PC-3 (cell line): ENCODE measurements at regions not wholly inside any gene's neighbourhood (a gene's known extent, or its start where the extent isn't known, plus 50 kb on each side); places are given as distances from the start of the nearest gene placed in this dataset.

ENCODE experiments used
- ATAC-seq: fragments of 200-7000 bp; cut with Tn5 transposase; 2 replicates; pipeline ENCODE4 v1.9.1; 2020; ENCODE audit warnings: mild to moderate bottlenecking, moderate library complexity
- BruUV-seq: library from RNA; stranded (reverse); fragments of 400-500 nt; replicated peaks from 2 replicates; lab custom pipeline; 2021; lab: Mats Ljungman, UMichigan
- CTCF ChIA-PET: fragments of 300-600 bp; sonication (Branson Sonifier 250); formaldehyde crosslinking; loops from one replicate; lab custom pipeline; 2022; ENCODE audit warnings: antibody characterized with exemption; lab: Charles Lee
- POLR2A ChIA-PET: fragments of 300-600 bp; sonication (Branson Sonifier 250); formaldehyde crosslinking; loops from one replicate; lab custom pipeline; 2022; ENCODE audit warnings: antibody characterized with exemption; ENCODE audit not compliant: unreplicated experiment; lab: Charles Lee
- DNase-seq: peaks from one replicate; pipeline ENCODE4 v3.0.0-alpha.2; 2015
- H2AFZ ChIP-seq: fragments of 300-600 bp; sonication (generic); 2 replicates; pipeline ENCODE4 v1.6.0; 2016; ENCODE audit warnings: antibody characterized with exemption, low read length
- H3F3A ChIP-seq: fragments of 300-600 bp; sonication (generic); one replicate; pipeline ENCODE4 v1.6.0; 2017; ENCODE audit warnings: antibody characterized with exemption, low read length, control low read depth, mild to moderate bottlenecking; ENCODE audit not compliant: unreplicated experiment
- H3K27ac ChIP-seq: fragments of 300-600 bp; sonication (generic); 2 replicates; pipeline ENCODE4 v1.5.1; 2016; ENCODE audit warnings: mild to moderate bottlenecking, low read length
- H3K27me3 ChIP-seq: fragments of 300-600 bp; sonication (generic); 2 replicates; pipeline ENCODE4 v1.6.1; 2016; ENCODE audit warnings: low read length, mixed read lengths
- H3K36me3 ChIP-seq: fragments of 300-600 bp; sonication (generic); 2 replicates; pipeline ENCODE4 v1.6.1; 2016; ENCODE audit warnings: low read depth, mixed run types, low read length, mixed read lengths
- H3K4me1 ChIP-seq: fragments of 300-600 bp; sonication (generic); 2 replicates; pipeline ENCODE4 v1.5.1; 2016; ENCODE audit warnings: low read length; ENCODE audit not compliant: insufficient read depth
- H3K4me2 ChIP-seq: fragments of 300-600 bp; sonication (generic); 2 replicates; pipeline ENCODE4 v1.6.0; 2016; ENCODE audit warnings: low read length
- H3K4me3 ChIP-seq: fragments of 300-600 bp; sonication (generic); 2 replicates; pipeline ENCODE4 v1.5.1; 2016; ENCODE audit warnings: mild to moderate bottlenecking, low read length, mixed read lengths
- H3K79me2 ChIP-seq: fragments of 300-600 bp; sonication (generic); 2 replicates; pipeline ENCODE4 v1.6.1; 2017; ENCODE audit warnings: low read length, mixed read lengths
- H3K9ac ChIP-seq: fragments of 300-600 bp; sonication (generic); 2 replicates; pipeline ENCODE4 v1.6.0; 2016; ENCODE audit warnings: mild to moderate bottlenecking, low read length
- H3K9me2 ChIP-seq: fragments of 300-600 bp; sonication (generic); replicated peaks from 2 replicates; pipeline ENCODE4 v1.6.1; 2016; ENCODE audit warnings: mixed run types, low read length, mixed read lengths
- H3K9me3 ChIP-seq: fragments of 300-600 bp; sonication (generic); 2 replicates; pipeline ENCODE4 v1.6.1; 2016; ENCODE audit warnings: low read length, mixed read lengths
- H4K20me1 ChIP-seq: fragments of 300-600 bp; sonication (generic); 2 replicates; pipeline ENCODE4 v1.6.1; 2016; ENCODE audit warnings: low read length, mixed read lengths
- EZH2 ChIP-seq: fragments of 300-600 bp; sonication (generic); IDR thresholded peaks from one replicate; pipeline ENCODE4 v1.6.1; 2017; ENCODE audit warnings: antibody characterized with exemption, mild to moderate bottlenecking, low read length; ENCODE audit not compliant: unreplicated experiment
- EZH2phosphoT487 ChIP-seq: fragments of 300-600 bp; sonication (generic); IDR thresholded peaks from 2 replicates; pipeline ENCODE4 v1.6.1; 2018; ENCODE audit warnings: mild to moderate bottlenecking, antibody characterized with exemption, low read length, borderline replicate concordance
- intact Hi-C: fragments of 100-400 bp; cut with micrococcal nuclease; formaldehyde crosslinking; loops from 2 replicates; pipeline ENCODE4 v1.9.0; 2023
- TF ChIP-seq, protein P1 (sequence below): fragments of 300-600 bp; sonication (generic); conservative IDR thresholded peaks from 2 replicates; pipeline ENCODE4 v1.5.1; 2017; ENCODE audit warnings: antibody characterized with exemption, low read depth, mild to moderate bottlenecking, low read length

GRCh38 chr6:47392251-47392650 is 82.5 kb upstream of the TNFRSF21 start:
- Histone ChIP-seq H3K9me2 (no peaks in the 10 kb centered on the region), H3K27ac (no peak overlapping the region), H3K4me3 (no peak overlapping the region), H3K27me3 (no peaks in the 10 kb centered on the region), H3K4me2 (no peak overlapping the region), H4K20me1 (no peaks in the 10 kb centered on the region), H3K9me3 (no peaks in the 10 kb centered on the region), H3K36me3 (no peaks in the 10 kb centered on the region), H3K9ac (no peak overlapping the region), H2AFZ (no peak overlapping the region), H3K4me1 (no peaks in the 10 kb centered on the region), H3F3A (no peaks in the 10 kb centered on the region), H3K79me2 (no peaks in the 10 kb centered on the region)
- CTCF ChIA-PET, result no interaction called here
- TF ChIP-seq EZH2 (no peak), EZH2phosphoT487 (no peak)
- TF ChIP-seq, protein P1, sequence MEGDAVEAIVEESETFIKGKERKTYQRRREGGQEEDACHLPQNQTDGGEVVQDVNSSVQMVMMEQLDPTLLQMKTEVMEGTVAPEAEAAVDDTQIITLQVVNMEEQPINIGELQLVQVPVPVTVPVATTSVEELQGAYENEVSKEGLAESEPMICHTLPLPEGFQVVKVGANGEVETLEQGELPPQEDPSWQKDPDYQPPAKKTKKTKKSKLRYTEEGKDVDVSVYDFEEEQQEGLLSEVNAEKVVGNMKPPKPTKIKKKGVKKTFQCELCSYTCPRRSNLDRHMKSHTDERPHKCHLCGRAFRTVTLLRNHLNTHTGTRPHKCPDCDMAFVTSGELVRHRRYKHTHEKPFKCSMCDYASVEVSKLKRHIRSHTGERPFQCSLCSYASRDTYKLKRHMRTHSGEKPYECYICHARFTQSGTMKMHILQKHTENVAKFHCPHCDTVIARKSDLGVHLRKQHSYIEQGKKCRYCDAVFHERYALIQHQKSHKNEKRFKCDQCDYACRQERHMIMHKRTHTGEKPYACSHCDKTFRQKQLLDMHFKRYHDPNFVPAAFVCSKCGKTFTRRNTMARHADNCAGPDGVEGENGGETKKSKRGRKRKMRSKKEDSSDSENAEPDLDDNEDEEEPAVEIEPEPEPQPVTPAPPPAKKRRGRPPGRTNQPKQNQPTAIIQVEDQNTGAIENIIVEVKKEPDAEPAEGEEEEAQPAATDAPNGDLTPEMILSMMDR, result no peak
- POLR2A ChIA-PET, result no interaction called here
- DNase-seq (no peak), ATAC-seq (no peak)
- no TSS peak for BruUV-seq
- intact Hi-C loops, result no loop called here

DNA sequence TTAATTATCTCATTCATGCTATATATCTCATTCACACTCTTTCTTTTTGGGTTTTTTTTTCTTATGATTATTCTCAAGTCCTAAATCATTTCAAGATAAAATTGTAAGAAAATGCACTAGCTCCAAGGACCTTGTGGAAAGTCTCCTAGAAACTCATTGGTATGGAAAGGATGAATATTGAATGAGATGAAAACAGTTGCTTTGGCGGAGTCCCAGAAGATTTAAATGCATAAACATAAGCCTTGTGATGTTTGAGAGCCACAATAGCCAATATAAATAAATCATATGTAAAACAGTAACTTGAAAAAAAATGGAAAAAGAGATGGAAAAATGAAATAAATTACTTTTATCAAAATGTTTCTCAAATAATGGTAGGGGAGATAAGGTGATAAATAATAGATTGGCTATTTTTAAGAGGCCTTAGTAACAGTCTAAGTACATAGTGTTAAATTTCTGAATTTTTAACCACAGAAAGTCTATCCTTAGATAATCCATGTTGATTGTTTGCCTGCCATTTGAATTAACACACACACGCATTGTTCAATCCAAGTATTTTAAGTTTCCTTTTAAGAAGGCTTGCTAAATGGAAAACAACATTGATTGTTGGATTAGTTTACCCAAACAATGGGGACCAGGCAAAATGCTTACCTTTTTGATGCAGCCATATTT is 81.1 kb upstream of the CD2AP start:
- Histone ChIP-seq H3K27ac (no peak overlapping the region), H2AFZ (no peak overlapping the region), H3K4me2 (no peak overlapping the region), H3K9me3 (no peaks in the 10 kb centered on the region), H4K20me1 (no peaks in the 10 kb centered on the region), H3K79me2 (no peaks in the 10 kb centered on the region), H3K27me3 (no peaks in the 10 kb centered on the region), H3K36me3 (no peaks in the 10 kb centered on the region), H3K9ac (no peak overlapping the region), H3K4me1 (0 out of 2 replicates have a peak, but pooled peaks cover 4% of the 10 kb centered on the region), H3K4me3 (no peak overlapping the region), H3F3A (no peaks in the 10 kb centered on the region), H3K9me2 (no peaks in the 10 kb centered on the region)
- POLR2A ChIA-PET, result no interaction called here
- BruUV-seq, result no TSS peak
- DNase-seq, result no peak
- ATAC-seq, result no peak
- TF ChIP-seq, protein P1, result no peak
- no peak for TF ChIP-seq EZH2phosphoT487
- no peak for TF ChIP-seq EZH2
- CTCF ChIA-PET, result no interaction called here
- intact Hi-C loops, result no loop called here

DNA sequence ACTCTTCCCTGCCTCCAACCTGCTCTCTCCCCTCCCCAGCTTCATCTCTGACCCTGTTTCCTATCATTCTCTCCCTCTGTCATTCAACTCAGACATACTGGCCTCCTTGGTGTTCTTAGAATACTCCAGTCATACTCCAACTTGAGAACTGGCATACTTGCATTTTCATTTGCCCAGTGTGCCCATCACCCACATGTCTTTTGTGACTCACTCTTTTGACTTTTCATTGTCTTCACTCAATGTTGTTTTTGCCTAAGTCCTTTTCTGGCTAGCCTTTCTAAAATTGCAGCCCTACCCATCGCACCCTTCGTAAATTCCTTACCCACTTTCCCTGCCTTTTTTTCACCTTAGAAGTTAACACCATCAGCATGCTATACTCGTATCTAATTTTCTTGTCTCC is 77.0 kb upstream of the CD2AP start:
- Histone ChIP-seq H3K9ac (no peak overlapping the region), H4K20me1 (no peaks in the 10 kb centered on the region), H3K36me3 (no peaks in the 10 kb centered on the region), H3K4me1 (peaks cover 24% of the 10 kb centered on the region), H3F3A (peaks cover 5% of the 10 kb centered on the region), H3K4me3 (no peak overlapping the region), H3K4me2 (no peak overlapping the region), H3K27me3 (no peaks in the 10 kb centered on the region), H3K27ac (no peak overlapping the region), H2AFZ (no peak overlapping the region), H3K9me2 (no peaks in the 10 kb centered on the region), H3K79me2 (no peaks in the 10 kb centered on the region), H3K9me3 (no peaks in the 10 kb centered on the region)
- no TSS peak for BruUV-seq
- TF ChIP-seq, protein P1, result no peak
- TF ChIP-seq EZH2, result no peak
- no peak for TF ChIP-seq EZH2phosphoT487
- intact Hi-C loops, result loop anchor here (10.0 kb wide), 1 partner anchor 356 kb away; the partner anchor contains the start of gene ADGRF1
- CTCF ChIA-PET, result no interaction called here
- POLR2A ChIA-PET, result no interaction called here
- ATAC-seq (no peak), DNase-seq (no peak)
